Endothelial cell of umbilical vein (primary cell): ENCODE measurements at regions not wholly inside any gene's neighbourhood (a gene's known extent, or its start where the extent isn't known, plus 50 kb on each side); places are given as distances from the start of the nearest gene placed in this dataset.

Source experiments
- CTCF ChIP-seq, 2 donors: IDR thresholded peaks; 1 replicate in 1 of 2; 2 replicates in 1 of 2; pipeline ENCODE4 v1.5.1; 2011; ENCODE audit warnings: low read length in 2 of 2, mild to moderate bottlenecking in 2 of 2, moderate library complexity in 2 of 2, control low read depth in 1 of 2, inconsistent platforms in 1 of 2, low read depth in 1 of 2; ENCODE audit not compliant: insufficient read depth in 1 of 2; ENCODE audit errors: extremely low read depth in 1 of 2
- EZH2 ChIP-seq: IDR thresholded peaks from 2 replicates; pipeline ENCODE4 v1.6.1; 2012; ENCODE audit warnings: borderline replicate concordance, low read depth, mild to moderate bottlenecking, moderate library complexity, low read length, inconsistent platforms; ENCODE audit not compliant: severe bottlenecking
- FOS ChIP-seq: IDR thresholded peaks from 2 replicates; pipeline ENCODE4 v1.6.1; 2011; ENCODE audit warnings: mild to moderate bottlenecking, low read length, moderate library complexity, borderline replicate concordance; ENCODE audit not compliant: insufficient read depth
- GATA2 ChIP-seq: IDR thresholded peaks from 2 replicates; pipeline ENCODE4 v1.7.0; 2011; ENCODE audit warnings: low read depth, mild to moderate bottlenecking, moderate library complexity, mixed read lengths, low read length; ENCODE audit not compliant: insufficient read length, insufficient read depth
- JUN ChIP-seq: IDR thresholded peaks from 2 replicates; pipeline ENCODE4 v1.6.1; 2011; ENCODE audit warnings: borderline replicate concordance, low read depth; ENCODE audit not compliant: insufficient read length, insufficient read depth
- MAX ChIP-seq: IDR thresholded peaks from 2 replicates; pipeline ENCODE4 v1.6.1; 2011; ENCODE audit not compliant: insufficient read depth, insufficient read length
- MYC ChIP-seq: IDR thresholded peaks from one replicate; pipeline ENCODE4 v1.6.1; 2011; ENCODE audit warnings: mild to moderate bottlenecking, low read depth, low read length
- POLR2A ChIP-seq: IDR thresholded peaks from 2 replicates; pipeline ENCODE4 v1.6.1; 2012; ENCODE audit warnings: low read depth, mild to moderate bottlenecking, control low read depth, low read length
- POLR2AphosphoS5 ChIP-seq: IDR thresholded peaks from 2 replicates; pipeline ENCODE4 v1.6.1; 2012; ENCODE audit warnings: low read depth, mild to moderate bottlenecking, control low read depth, low read length, moderate library complexity; ENCODE audit not compliant: insufficient read depth

- no peak for TF ChIP-seq POLR2A
- TF ChIP-seq CTCF (IDR thresholded peaks at IDR 0.05; ENCODE audit: extremely low read depth in 1 of 2, insufficient read depth in 1 of 2, low read depth in 1 of 2, low read length in 2 of 2), result peak in 1 of 2 donors; percentile 42
- TF ChIP-seq POLR2AphosphoS5, result no peak
- TF ChIP-seq EZH2, result no peak
- no peak for TF ChIP-seq MYC
- no peak for TF ChIP-seq MAX
- TF ChIP-seq JUN, result no peak
- no peak for TF ChIP-seq GATA2
- TF ChIP-seq FOS, result no peak
Observed at GRCh38 chr14:104370256-104370870, 209.2 kb upstream of the C14orf180 start.
